Fibroblast of villous mesenchyme (primary cell): ENCODE measurements at regions not wholly inside any gene's neighbourhood (a gene's known extent, or its start where the extent isn't known, plus 50 kb on each side); places are given as distances from the start of the nearest gene placed in this dataset.

Experiments used
- DNase-seq: peaks from one replicate; pipeline ENCODE4 v3.0.0-alpha.2; 2010; ENCODE audit warnings: low read depth
- H3K4me3 ChIP-seq: 2 replicates; pipeline ENCODE4 v1.5.1; 2011; ENCODE audit warnings: low read depth, mild to moderate bottlenecking, low read length
- TF ChIP-seq, protein P1 (sequence below): IDR thresholded peaks from 2 replicates; pipeline ENCODE4 v1.5.1; 2012; ENCODE audit warnings: low read depth, mild to moderate bottlenecking, low read length; ENCODE audit not compliant: insufficient read depth

DNA sequence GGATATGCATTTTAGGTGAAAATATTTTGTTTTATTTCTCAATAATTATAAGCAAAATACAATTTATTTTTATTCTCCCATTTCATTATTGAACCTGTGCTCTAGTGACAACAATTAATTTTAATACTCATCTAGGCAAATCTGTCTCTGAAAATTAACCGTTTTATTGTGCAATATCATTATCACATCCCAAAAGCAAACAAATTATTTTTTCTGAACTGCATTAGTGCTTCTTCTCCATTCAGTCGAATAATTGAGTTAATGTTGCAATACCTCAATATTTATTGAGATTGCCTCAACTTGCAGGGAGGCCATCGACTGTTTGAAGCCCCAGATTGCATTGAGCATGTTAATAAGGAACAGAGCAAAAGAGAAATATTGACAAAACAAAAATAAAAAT, 303.2 kb upstream of the LRFN5 start:
- no peak for DNase-seq
- H3K4me3 ChIP-seq = no peak overlapping the region
- TF ChIP-seq, protein P1, sequence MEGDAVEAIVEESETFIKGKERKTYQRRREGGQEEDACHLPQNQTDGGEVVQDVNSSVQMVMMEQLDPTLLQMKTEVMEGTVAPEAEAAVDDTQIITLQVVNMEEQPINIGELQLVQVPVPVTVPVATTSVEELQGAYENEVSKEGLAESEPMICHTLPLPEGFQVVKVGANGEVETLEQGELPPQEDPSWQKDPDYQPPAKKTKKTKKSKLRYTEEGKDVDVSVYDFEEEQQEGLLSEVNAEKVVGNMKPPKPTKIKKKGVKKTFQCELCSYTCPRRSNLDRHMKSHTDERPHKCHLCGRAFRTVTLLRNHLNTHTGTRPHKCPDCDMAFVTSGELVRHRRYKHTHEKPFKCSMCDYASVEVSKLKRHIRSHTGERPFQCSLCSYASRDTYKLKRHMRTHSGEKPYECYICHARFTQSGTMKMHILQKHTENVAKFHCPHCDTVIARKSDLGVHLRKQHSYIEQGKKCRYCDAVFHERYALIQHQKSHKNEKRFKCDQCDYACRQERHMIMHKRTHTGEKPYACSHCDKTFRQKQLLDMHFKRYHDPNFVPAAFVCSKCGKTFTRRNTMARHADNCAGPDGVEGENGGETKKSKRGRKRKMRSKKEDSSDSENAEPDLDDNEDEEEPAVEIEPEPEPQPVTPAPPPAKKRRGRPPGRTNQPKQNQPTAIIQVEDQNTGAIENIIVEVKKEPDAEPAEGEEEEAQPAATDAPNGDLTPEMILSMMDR = no peak

DNA sequence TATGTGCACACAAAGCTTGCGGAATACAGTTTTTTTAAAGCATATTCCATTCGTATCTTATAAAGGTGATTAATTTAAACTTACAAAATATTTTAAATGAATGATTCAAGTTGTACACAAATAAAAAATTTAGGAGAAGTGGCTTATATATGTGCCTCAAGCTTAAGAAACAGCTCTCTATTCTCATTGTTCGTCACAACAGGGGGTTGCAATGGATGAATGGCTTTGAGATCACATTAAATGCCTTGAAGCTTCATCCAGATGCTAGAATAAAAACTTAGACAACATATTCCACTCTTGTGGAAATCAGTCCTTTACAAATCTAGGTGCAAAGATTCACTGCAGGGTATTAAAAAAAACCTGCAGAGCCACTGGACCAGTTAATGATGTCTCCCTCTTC, 303.9 kb upstream of the LRFN5 start:
- no peak for DNase-seq
- TF ChIP-seq, protein P1 = no peak
- H3K4me3 ChIP-seq = no peak overlapping the region

DNA sequence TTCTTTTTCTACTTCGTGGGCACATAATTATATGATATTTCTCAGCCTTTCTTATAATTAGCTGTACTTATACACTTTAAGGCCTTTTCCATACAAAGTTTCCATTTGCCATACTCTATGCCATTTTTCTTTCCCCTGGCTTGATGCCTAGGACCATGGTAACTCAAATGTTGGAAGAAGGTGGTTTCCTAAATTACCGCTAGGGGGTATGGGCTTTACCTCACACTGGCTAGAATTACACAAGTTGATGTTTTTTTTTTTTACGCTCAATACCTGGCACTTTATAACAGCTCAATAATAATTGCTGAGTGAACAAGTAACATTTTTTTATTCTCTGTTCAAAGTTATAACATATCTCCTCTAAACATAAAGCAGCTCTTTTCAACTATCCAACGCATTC, 306.8 kb upstream of the LRFN5 start:
- TF ChIP-seq, protein P1 = no peak
- H3K4me3 ChIP-seq = no peak overlapping the region
- DNase-seq = no peak

DNA sequence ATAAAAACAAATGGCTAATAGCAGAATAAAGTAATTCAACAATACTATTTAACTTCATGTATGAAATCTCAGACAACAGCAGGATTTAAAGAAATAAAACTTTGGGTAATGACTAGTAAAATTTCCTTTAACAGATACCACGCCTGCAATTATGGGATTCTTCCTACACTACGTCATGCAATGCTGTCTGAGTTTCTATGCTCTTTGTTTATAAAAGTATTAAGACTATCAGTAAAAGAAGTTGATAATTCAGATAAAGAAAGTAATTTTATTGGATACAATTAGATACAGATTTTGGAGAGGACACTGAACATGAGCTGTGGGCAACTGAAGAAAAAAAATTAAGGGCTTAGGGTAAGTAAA, 308.4 kb upstream of the LRFN5 start:
- DNase-seq = no peak
- TF ChIP-seq, protein P1 = no peak
- H3K4me3 ChIP-seq = no peak overlapping the region

DNA sequence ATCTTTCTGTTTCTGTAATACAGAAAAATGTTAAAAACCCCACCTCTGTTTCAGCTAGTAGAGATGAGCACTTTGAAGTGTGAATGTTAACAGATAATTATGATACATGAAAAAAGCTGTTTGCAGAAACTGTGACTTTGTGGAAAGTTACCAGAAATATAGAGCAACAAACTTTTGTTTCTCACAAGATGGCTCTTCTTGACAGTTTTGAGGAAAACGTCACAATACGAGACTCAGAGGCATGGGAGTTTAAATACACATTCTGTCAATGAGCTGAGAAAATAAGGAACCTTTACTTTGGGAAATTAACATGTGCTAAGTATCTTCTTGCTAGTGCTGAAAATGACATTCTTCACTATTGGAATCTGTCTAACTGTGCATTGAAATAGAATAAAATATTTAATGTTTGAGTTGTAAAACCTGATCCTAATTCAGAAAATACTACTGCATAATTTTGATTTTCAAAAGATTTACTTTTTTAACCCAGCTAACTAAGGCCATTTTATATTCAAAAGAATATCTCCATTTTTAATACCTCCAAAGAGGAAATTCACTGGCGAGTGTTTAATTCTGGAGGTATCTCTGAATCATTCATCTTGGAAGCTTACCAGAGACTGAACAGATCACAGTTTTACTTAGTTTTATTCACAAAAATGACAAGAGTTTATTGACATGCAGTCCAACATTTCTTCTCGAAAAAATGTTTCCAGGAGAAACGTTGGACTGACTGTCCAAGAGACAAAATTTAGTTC, 308.9 kb upstream of the LRFN5 start:
- TF ChIP-seq, protein P1 = no peak
- DNase-seq = no peak
- no peak overlapping the region for H3K4me3 ChIP-seq

DNA sequence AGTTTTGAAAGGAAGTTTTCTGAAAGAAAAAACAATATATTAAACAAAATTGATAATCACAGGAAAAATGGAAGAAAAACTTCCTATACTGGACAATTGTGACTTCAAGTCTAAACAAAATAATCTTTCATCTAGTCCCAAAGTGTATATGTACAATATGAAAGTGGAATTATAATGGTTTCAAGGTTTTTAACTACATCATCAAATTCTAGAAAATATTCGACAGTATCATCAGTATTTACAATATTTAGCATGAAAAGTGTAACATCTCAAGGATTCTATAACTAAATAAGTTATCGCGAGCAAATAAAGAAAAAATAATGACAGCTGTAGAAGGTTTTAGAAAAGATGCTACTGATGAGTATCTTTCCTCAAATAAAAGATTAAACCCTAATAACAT, 310.9 kb upstream of the LRFN5 start:
- no peak overlapping the region for H3K4me3 ChIP-seq
- TF ChIP-seq, protein P1 = no peak
- no peak for DNase-seq

DNA sequence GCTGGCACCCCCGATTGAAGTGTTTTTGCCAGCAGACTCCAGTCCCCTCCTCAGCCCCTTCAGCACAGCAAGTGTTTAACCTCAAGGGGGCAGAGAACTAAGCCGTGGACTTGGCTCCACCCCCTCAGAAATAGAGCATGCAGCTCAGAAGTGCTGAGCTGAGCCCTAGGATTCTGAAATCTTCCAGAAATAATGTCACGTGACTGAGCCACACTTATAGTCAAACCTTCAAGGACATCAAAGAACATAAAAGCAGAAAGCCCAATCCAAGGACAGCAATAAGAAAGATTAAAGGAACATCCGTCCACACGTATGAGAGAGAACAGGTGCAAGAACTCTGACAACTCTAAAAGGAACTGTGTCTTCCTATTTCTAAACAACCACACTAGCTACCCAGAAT, 317.7 kb upstream of the LRFN5 start:
- no peak overlapping the region for H3K4me3 ChIP-seq
- DNase-seq = no peak
- TF ChIP-seq, protein P1 = no peak
